HG03469 (cell line): ENCODE measurements at regions not wholly inside any gene's neighbourhood (a gene's known extent, or its start where the extent isn't known, plus 50 kb on each side); places are given as distances from the start of the nearest gene placed in this dataset.

ENCODE experiments used
- ATAC-seq: cut with Tn5 transposase; IDR thresholded peaks from one replicate; pipeline ENCODE4 v1.9.1; 2021; ENCODE audit warnings: mild to moderate bottlenecking, moderate library complexity, moderate number of reproducible peaks; ENCODE audit not compliant: unreplicated experiment

- ATAC-seq, result no peak
These were observed 434.7 kb upstream of the ARRDC4 start for GRCh38 chr15:97525809-97526208.

- ATAC-seq, result no peak
These were observed 432.3 kb upstream of the ARRDC4 start for GRCh38 chr15:97528238-97528637.

- ATAC-seq, result no peak
These were observed 414.7 kb upstream of the ARRDC4 start for GRCh38 chr15:97545799-97546198.

- no peak for ATAC-seq
These were observed 413.1 kb upstream of the ARRDC4 start for GRCh38 chr15:97547381-97547780.

- no peak for ATAC-seq
These were observed 399.0 kb upstream of the ARRDC4 start for GRCh38 chr15:97561529-97561928.

GRCh38 chr15:97563516-97563915 is 397.0 kb upstream of the ARRDC4 start:
- ATAC-seq, result no peak

GRCh38 chr15:97566961-97567360 is 393.5 kb upstream of the ARRDC4 start:
- no peak for ATAC-seq

- ATAC-seq, result no peak
These were observed 393.1 kb upstream of the ARRDC4 start for GRCh38 chr15:97567411-97567810.

GRCh38 chr15:97576929-97577645 is 383.4 kb upstream of the ARRDC4 start:
- no peak for ATAC-seq

GRCh38 chr15:97585408-97585807 is 375.1 kb upstream of the ARRDC4 start:
- no peak for ATAC-seq

- ATAC-seq, result no peak
These were observed 367.7 kb upstream of the ARRDC4 start for GRCh38 chr15:97592778-97593177.

GRCh38 chr15:97597801-97598200 is 362.7 kb upstream of the ARRDC4 start:
- ATAC-seq, result no peak

- ATAC-seq, result no peak
These were observed 362.1 kb upstream of the ARRDC4 start for GRCh38 chr15:97598353-97598798.

- no peak for ATAC-seq
These were observed 360.3 kb upstream of the ARRDC4 start for GRCh38 chr15:97600190-97600589.

GRCh38 chr15:97604677-97605076 is 355.8 kb upstream of the ARRDC4 start:
- no peak for ATAC-seq

GRCh38 chr15:97615114-97615513 is 345.4 kb upstream of the ARRDC4 start:
- no peak for ATAC-seq

GRCh38 chr15:97623091-97623661 is 337.3 kb upstream of the ARRDC4 start:
- no peak for ATAC-seq

GRCh38 chr15:97627634-97628033 is 332.9 kb upstream of the ARRDC4 start:
- ATAC-seq, result no peak

GRCh38 chr15:97645758-97646157 is 314.7 kb upstream of the ARRDC4 start:
- ATAC-seq, result no peak

- ATAC-seq, result no peak
These were observed 311.8 kb upstream of the ARRDC4 start for GRCh38 chr15:97648728-97649127.

- ATAC-seq, result no peak
These were observed 308.5 kb upstream of the ARRDC4 start for GRCh38 chr15:97652041-97652440.

GRCh38 chr15:97652700-97653167 is 307.8 kb upstream of the ARRDC4 start:
- no peak for ATAC-seq

GRCh38 chr15:97653896-97654295 is 306.6 kb upstream of the ARRDC4 start:
- no peak for ATAC-seq
